ENCODE measurements at regions not wholly inside any gene's neighbourhood (a gene's known extent, or its start where the extent isn't known, plus 50 kb on each side); places are given as distances from the start of the nearest gene placed in this dataset.

DNA sequence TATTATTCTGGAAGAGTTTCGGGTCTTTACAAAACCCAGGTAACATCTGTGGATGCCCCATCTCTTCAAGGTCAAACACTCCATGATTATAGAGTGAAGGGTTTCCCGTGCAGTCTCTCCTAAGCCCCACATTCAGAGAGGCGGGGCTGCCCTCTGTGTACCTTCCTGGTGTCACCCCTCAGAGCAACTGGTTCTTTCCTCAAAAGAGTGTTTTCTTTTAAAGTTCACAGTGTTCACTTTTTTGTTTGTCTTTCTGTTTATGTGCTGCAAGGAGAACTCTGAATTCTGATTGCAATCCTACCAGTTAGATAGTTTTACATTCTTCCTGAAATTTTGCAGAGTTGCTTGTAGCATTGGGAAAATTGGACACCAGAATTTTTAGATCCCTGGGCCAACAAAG lies 190.2 kb downstream of the ADAMTS15 start:
- FAIRE-seq (no peak), DNase-seq (ENCODE audit: low spot score) (no peak)

DNA sequence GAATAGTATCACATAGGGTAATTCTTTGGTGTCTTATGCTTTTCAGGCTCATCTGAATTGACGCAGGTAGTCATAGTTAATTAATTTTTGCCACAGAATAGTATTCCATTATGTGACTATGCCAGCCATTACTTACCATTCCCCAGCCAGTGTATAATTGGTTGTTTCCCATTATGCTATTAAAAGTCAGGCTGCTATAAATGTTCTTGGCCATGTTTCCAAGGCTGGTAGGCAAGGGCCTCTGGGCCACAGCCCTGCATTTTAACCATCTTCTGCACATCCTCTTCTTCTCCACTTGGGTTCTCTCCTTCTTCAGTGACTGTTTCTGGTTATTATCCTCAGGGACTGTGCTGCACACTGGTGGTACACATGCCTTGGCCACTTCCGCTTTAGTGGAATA lies 190.9 kb downstream of the ADAMTS15 start:
- DNase-seq (ENCODE audit: low spot score) (no peak), FAIRE-seq (no peak)

DNA sequence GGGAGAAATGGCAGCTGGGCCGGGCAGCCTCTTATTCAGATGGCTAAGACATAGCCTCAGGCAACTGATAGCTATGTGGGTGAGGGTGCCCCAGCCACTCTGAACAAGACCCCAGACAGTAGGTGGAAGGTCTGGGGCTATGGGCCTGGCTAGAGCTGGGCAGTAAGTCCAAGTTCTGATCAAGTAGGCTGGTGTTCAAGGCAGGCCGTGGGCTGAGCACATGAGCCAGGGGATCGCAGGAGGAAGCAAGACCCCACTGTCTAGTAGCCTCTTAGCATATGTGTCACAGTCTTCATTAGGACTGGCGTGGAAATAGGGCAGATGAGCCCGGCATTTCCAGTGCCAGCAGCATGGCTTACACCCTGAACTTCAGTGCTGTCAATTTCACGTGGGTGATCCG lies 192.1 kb downstream of the ADAMTS15 start:
- no peak for DNase-seq (ENCODE audit: low spot score)
- no peak for FAIRE-seq

DNA sequence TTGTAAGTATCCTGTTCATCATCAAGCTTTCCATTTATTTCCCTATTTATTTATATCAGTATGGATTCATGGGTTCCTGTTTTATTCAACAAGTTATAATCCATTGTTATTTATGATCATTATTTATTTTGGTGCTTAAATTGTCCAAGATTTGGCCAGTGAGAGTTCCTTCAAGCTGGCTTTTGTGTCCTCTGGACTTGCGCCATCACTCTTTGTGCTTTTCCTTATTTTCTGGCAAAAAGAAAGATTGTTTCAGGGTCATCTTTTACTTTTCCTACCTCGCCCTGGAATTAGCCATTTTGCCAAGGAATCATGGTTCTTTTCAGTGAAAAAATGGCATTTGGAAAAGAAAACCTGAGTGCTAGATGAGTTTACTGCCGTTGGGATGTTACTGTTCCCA lies 193.4 kb downstream of the ADAMTS15 start:
- FAIRE-seq (no peak), DNase-seq (ENCODE audit: low spot score) (no peak)

DNA sequence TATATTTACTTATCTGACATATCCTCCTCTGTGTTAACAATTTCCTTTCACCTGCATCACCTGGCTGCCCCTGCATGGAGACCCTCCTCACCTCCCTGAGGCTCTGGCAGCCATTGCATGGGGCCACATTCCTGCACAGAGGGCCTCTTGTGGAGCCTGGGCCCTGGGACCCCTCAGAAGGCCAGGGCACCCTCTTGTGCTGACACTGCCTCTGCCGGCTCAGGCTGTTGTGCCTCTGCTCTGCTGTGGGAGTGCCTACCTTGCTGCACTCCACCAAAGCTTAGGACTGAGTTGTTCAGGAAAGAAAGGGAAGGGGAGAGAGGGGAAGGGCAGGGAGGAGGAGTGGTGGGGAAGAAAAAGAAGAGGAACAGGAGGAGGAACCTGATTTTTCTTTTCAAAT lies 194.5 kb downstream of the ADAMTS15 start:
- FAIRE-seq (no peak), DNase-seq (ENCODE audit: low spot score) (no peak)

DNA sequence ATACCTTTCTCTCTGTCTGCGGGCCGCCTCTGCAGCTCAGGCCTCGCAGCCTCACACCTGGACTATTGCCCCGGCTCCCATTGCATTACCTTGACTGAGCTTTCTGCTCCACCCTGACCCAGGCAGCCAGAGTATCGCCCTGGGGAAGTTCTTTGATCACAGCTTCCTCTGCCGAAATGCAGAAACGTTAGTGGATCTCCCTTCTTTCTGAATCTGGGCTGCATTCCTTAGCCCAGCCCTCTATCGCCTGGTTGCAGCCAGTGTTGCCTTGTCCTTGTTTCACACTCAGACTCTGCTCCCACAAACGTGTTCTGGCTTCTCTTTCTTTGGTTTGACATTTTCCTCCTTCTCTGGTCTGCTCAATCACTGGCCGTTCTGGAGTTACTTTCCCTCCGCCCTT lies 195.7 kb downstream of the ADAMTS15 start:
- FAIRE-seq (no peak), DNase-seq (ENCODE audit: low spot score) (no peak)

DNA sequence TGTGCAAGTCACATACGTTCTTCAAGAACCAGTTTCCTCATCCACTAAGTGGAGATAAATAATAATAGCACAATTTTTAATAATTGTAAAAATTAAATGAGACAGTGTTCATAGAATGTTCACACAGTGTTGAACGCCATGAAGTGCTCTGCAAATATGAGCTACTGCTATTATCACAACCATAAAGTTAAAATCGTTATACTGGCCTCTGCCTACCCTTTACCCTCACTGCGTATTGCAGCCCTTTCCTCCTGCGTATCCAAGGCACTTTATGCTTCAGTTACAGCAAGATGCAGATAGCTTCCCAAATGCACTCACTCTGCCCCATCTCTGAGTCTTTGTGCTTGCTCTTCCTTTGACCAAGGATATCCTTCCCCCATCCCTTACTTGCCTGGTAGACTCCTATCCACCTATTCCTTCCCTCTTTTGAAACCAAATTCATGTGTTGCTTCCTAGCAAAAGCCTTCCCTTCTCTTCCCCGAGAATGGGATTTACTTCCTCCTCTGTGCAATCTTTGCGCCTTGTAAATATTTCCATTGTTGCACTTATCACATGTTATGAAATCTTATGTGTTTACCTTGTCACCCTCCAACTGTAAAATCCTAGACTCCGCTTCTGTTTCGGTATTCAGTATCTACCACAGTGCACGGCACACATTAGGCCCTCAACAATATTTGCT lies 196.9 kb downstream of the ADAMTS15 start:
- FAIRE-seq, result no peak

DNA sequence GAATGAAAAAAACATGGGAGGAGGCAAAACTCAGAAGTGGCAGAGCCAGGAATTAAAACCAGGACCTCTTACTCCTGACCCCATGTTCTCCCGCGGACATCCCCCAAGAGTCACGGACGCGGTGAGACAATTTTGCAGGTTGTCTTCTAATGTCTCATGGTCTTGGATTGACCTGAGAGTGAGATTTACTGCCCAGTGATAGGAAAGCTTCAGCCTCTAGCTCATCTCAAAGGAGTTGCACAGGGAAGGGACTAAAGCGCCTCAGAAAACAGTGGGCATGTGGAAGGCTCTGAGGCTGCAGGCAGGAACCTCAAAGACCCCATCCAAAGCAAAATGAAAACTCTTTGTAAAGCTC lies 197.4 kb downstream of the ADAMTS15 start:
- DNase-seq (ENCODE audit: low spot score) (no peak), FAIRE-seq (no peak)

More for the DNA sequence above, 196.9 kb downstream of the ADAMTS15 start:
- DNase-seq (ENCODE audit: low spot score), result no peak

DNA sequence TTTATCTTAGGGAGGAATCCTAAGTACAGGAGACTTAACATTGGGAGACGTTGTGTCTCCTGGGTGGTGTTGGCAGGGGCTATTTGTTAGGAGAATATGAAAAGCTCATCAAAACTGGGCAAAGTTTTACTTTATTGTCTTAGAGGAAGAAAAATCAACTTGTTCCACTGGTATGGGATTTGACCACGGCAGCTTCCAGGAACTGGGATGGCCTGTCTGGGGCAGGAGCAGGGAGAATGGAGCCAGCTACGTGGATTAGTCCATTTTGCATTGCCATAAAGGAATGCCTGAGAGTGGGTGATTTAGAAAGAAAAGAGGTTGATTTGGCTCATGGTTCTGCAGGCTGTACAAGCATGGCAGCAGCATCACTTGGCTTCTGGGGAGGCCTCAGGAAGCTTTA lies 198.4 kb downstream of the ADAMTS15 start:
- no peak for FAIRE-seq
- DNase-seq (ENCODE audit: low spot score), result no peak

DNA sequence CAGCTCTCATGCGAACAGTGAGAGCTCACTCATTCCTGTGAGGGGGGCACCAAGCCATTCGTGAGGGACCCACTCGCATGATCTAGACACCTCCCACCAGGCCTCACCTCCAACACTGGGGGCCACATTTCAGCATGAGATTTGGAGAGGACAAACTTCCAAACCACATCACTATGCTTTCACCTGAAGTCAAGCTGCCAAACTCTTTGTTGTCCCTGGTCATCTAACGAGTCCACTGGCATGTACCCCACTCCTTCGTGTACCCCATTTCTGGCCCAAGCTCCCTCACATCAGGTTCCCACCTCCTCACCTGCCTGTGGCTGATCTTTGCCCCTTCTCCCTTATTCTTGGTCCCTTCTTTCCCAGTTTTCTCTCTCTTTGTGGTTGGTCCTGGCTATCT lies 198.9 kb downstream of the ADAMTS15 start:
- FAIRE-seq (no peak), DNase-seq (ENCODE audit: low spot score) (no peak)

DNA sequence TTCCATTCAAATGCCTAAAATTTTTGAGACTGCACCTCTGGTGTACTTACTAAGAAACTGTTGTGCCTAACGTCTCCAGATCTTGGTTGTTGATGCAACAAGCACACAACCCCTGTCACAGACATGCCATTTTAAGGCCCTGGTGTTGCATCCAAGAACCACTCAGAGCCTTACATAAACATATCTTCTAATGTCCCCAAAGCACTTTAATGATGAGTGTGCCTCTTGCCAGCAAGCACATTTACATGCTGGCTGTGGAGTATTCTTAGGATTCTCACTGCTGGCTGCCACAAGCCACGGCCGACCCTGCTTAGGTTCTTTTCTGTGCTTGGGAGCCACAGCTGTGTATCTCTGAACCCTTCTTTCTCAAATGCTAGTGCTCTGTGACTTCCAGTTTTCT lies 201.4 kb downstream of the ADAMTS15 start:
- FAIRE-seq, result no peak

DNA sequence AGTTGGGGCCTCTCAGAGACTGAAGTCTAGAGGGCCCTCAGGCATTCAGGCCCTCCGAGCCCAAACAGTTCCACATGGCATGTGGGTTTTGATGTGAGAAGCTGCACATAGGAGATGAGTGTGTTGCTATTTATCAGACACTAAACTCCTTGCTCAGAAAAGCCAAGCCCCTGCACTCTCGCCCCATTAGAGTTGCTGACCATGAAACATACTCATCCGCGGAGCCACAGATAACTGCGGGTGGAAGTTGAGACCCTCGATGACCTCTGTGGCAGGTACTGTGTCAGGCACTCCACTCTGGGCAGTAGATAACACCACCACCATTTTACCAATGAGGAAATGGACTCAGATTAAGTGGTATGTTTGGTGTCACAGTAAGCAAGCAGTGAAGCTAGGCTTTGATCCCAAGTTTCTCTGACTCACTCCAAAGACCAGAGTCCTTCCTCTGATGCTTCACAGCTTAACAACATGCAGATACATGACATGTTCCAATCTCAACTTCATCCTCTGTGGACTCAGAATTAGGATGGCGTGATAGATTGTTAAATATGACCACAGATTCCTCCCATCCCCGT lies 202.1 kb downstream of the ADAMTS15 start:
- DNase-seq (ENCODE audit: low spot score) (no peak), FAIRE-seq (no peak)

More for the DNA sequence above, 201.4 kb downstream of the ADAMTS15 start:
- no peak for DNase-seq (ENCODE audit: low spot score)

DNA sequence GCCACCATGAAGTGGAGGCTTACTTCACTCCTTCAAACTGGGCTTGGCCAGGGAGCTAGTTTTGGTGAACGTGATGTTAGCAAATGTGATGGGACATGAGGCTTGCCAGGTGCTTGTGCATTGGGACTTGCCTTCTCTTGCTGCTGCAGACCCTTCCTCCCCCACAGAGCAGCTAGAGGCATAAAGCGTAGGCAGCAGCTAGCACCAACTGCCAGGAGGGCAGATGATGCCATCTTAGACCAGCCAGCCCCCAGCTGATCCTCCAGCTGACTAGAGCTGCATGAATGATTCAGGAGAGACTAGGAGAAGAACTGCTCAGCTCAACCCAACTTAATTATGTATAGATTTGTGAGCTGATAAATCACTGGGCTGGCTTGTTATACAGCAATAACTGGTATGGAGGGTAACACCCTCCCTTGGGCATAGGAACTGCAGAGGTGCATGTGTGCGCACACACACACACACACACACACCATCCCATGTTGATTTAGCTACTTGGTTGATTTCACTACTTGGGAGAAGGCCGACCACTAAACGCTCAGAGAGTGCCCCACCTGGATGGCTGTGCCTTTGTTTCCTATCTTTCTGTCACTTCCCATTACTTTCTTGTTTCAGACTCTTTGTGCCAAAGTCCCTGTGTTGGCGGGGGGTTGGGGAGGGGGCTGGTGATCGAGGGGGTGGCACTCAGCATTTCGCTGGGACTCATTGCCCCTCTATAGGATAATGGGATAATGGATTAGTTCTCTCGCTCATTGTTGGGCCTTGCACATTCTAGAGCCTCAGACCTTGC lies 202.8 kb downstream of the ADAMTS15 start:
- FAIRE-seq (no peak), DNase-seq (ENCODE audit: low spot score) (no peak)

DNA sequence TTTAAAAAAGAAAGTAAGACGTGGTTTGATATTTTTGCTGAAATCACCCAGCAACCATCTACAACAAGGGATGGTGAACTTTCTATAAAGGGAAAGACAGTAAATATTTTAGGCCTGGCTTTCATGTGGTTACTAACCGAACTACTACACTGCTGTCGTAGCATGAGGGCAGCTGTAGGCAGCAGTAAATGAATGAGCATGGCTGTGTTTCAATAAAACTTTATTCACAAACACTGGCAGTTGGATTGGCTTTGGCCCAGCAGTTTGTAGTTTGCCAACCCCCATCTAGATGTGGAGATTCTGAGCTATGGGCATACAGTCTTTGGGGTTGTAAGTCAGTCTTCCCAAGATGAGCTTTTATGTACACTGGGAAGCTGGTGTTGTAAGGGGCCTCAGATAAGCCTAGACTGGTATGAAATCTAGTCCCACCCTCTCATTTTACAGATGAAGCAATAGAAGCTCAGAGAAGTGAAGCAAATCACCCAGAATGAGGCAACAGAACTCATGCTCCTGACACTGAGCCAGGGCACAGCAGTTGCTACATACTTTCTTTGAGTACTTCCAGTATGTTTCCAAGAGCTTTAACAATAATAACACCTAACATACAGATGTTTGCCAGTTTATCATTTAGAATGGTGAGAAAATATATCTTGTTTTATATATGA lies 204.4 kb downstream of the ADAMTS15 start:
- DNase-seq (ENCODE audit: low spot score), result no peak
- FAIRE-seq, result no peak

DNA sequence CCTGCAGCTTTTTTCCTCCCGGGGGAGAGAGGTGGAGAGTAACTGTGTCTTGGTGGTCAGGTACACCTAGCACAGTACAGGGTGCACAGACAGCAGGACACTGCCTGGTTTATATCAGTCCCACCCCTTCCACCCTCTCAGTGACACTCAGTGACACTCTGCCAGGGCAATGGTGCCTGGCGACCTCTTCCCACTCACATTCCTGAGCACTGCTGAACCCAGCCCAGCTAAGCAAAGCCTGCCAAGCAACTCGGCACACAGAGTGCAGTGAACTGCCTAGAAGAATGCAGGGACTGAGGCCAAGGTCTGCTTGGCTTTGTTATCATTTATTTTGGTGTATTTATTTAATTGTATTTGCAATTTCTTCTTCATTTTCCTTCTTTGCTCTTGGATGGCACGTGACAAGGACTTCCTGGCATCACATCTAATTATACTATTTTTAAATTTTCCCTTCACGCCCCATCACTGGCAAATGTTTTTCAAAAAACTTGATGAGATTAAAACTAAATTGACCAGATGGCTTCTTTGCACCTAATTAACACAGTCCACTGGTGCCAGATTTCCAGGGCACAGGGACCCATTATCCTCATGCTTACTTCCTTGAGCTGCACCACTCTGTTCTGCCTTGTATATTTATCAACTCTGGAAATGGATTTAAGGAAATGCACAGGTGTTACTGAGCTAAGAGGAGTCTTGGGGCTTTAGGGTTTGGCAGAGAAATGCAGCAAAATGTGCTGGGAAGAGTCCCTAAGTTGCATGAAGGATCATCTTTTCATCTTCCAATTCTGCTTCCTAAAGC lies 205.6 kb downstream of the ADAMTS15 start:
- no peak for FAIRE-seq
- no peak for DNase-seq (ENCODE audit: low spot score)

DNA sequence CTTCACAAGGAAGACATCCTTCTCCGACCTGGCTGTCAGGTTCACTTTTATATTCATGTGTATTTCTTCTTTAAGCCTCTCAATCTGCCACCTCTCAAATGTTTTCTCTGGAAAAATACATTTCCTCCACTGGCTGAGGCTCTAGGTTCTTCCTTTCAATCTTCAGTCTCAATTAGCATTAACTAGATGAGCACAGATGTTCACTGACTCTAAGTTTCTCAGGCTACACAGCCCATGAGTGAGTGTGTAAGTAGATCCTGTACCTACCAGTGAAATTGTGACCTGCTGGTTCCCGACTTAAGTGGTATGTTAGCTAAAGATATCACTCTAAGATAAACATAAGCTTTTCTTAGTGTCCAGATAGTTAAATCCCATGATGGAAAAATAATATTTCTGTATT lies 206.9 kb downstream of the ADAMTS15 start:
- FAIRE-seq (no peak), DNase-seq (ENCODE audit: low spot score) (no peak)

DNA sequence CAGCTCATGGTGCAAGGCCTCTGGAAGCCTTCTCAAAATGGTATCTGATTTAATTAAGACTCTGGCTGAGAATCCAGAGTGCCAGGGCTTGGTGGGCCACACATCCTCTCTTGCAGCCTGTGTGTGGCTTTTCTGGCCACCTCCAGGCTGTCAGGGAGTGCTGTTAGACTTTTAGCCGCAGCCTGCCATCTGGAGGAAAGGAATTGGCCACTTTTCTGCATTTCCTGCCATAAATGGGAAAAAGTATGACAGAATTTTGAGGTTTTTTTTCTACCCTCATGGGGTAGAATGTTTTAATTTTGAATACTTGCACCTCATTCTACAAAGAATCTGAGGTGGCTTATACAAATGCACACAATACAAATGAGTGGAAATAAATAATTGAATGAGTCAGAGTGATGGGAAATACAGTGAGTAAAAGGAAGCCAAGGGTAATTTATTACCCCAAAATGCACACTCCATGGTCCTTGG lies 218.4 kb downstream of the ADAMTS15 start:
- no peak for DNase-seq (ENCODE audit: low spot score)
- FAIRE-seq, result no peak

DNA sequence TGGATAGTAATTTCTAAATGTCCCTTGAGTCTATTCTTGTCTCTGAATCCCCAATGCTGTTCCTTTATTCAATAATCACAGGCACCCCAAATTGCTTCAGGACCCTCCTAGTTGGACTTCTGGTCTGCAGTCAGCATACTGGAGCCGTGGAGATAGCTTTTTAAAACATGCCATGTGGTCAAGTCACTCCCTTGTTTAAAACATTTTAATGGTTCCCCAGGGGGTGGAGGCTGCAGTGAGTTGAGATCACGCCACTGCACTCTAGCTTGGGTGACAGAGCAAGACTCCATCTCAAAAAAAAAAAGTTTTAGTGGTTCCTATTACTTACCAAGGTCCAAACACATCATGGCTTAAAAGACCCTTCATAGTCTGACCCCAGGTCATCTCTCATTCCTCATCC lies 220.3 kb downstream of the ADAMTS15 start:
- DNase-seq (ENCODE audit: low spot score) (no peak), FAIRE-seq (no peak)

DNA sequence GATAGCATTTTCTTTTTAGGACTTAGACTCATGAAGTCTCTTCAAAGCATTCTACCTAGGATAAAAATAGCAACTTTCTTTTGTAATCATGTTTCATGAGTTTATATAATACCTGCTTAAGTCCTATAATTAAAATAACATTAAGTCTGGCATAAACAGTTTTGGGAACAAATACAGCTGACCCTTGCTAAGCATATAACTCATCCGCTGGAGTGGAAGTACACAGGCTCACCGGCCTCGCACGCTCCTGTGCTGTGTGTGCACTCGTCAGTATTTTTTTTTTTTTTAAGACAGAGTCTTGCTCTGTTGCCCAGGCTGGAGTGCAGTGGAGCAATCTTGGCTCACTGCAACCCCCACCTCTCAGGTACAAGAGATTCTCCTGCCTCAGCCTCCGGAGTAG lies 221.8 kb downstream of the ADAMTS15 start:
- no peak for FAIRE-seq
- DNase-seq (ENCODE audit: low spot score), result no peak

DNA sequence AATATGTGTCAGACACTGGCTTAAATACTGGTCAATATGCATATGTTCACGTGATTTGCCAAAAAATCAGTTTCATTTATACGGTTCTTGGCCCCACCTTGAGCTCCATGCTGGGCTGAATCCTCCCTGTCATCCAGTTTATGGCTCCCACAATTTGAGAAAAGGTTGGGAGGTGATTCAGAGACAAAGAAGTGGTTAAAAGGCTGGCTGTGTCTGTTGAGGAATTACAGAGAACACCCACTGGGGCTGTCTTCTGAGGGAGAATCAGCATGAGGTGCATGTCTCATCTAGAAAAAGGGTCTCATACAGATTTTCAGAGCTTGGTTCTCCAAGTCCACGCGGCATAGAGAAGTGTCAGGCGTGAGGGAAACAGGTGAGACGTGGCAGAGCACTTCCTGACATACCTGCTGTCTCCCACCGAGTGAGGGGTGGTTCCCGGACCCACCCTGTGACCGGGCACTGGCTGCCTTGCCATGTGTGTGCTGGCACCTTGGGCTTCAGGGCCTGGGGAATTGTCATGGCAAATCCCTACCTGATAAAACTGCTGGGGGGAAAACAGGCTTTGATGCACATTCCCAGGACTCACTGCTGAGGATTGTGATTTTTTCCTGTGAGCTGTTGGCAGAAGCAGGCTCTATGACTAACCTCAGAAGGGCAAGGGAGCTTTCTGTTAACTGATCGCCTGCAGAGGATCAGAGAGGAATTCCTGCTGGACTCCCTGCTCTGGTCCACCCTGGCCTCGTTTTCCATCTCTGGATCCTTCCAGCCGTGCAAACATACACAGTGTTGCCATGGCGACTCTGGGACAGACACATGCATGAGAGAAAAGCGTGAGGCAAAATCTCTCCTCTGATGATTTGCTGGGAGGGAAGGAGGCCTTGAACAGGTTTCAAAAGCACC lies 223.6 kb downstream of the ADAMTS15 start:
- FAIRE-seq (no peak), DNase-seq (ENCODE audit: low spot score) (peak; percentile 12)

All from urothelium cell line (cell line).